ENCODE measurements at regions not wholly inside any gene's neighbourhood (a gene's known extent, or its start where the extent isn't known, plus 50 kb on each side); places are given as distances from the start of the nearest gene placed in this dataset.

- DNase-seq = no peak
Observed at GRCh38 chr2:46850742-46851141, 64.9 kb downstream of the MCFD2 start.

GRCh38 chr2:46849721-46850556, 65.7 kb downstream of the MCFD2 start:
- peak; percentile 37 for DNase-seq

GRCh38 chr2:46849046-46849715, 66.4 kb downstream of the MCFD2 start:
- DNase-seq = no peak

GRCh38 chr2:46848447-46848846, 67.2 kb downstream of the MCFD2 start:
- no peak for DNase-seq

- no peak for DNase-seq
Observed at GRCh38 chr2:46847726-46848412, 67.7 kb downstream of the MCFD2 start.

- no peak for DNase-seq
Observed at GRCh38 chr2:46847185-46847710, 68.4 kb downstream of the MCFD2 start.

- no peak for DNase-seq
Observed at GRCh38 chr2:46846536-46846935, 69.1 kb downstream of the MCFD2 start.

- no peak for DNase-seq
Observed at GRCh38 chr2:46845542-46846486, 69.8 kb downstream of the MCFD2 start.

- DNase-seq = no peak
Observed at GRCh38 chr2:46844443-46844842, 71.2 kb downstream of the MCFD2 start.

GRCh38 chr2:46844034-46844433, 71.6 kb downstream of the MCFD2 start:
- no peak for DNase-seq

GRCh38 chr2:46843316-46843715, 72.3 kb downstream of the MCFD2 start:
- DNase-seq = no peak

- DNase-seq = no peak
Observed at GRCh38 chr2:46842876-46843275, 72.7 kb downstream of the MCFD2 start.

- DNase-seq = no peak
Observed at GRCh38 chr2:46841621-46842020, 74.0 kb downstream of the MCFD2 start.

- no peak for DNase-seq
Observed at GRCh38 chr2:46839045-46839444, 76.6 kb downstream of the MCFD2 start.

GRCh38 chr2:46837704-46838103, 77.9 kb downstream of the MCFD2 start:
- no peak for DNase-seq

GRCh38 chr2:46837112-46837454, 78.5 kb downstream of the MCFD2 start:
- DNase-seq = no peak

GRCh38 chr2:46836295-46837111, 79.1 kb downstream of the MCFD2 start:
- DNase-seq = no peak

GRCh38 chr2:46835520-46835919, 80.1 kb downstream of the MCFD2 start:
- DNase-seq = no peak

GRCh38 chr2:46832543-46832942, 83.1 kb downstream of the MCFD2 start:
- no peak for DNase-seq

GRCh38 chr2:46831869-46832265, 83.7 kb downstream of the MCFD2 start:
- no peak for DNase-seq

- DNase-seq = no peak
Observed at GRCh38 chr2:46831051-46831868, 84.3 kb downstream of the MCFD2 start.
